GM23248 (cell line): ENCODE measurements at regions not wholly inside any gene's neighbourhood (a gene's known extent, or its start where the extent isn't known, plus 50 kb on each side); places are given as distances from the start of the nearest gene placed in this dataset.

Experiments
- EZH2 ChIP-seq: fragments of 200-600 bp; sonication (generic); IDR thresholded peaks from 2 replicates; pipeline ENCODE4 v1.6.1; 2018; ENCODE audit warnings: antibody characterized with exemption, mild to moderate bottlenecking; ENCODE audit not compliant: insufficient read depth, poor library complexity, severe bottlenecking
- EZH2phosphoT487 ChIP-seq: fragments of 200-600 bp; sonication (generic); IDR thresholded peaks from 2 replicates; pipeline ENCODE4 v1.6.1; 2018; ENCODE audit warnings: antibody characterized with exemption, moderate library complexity, mild to moderate bottlenecking, low read depth; ENCODE audit not compliant: insufficient read depth

DNA sequence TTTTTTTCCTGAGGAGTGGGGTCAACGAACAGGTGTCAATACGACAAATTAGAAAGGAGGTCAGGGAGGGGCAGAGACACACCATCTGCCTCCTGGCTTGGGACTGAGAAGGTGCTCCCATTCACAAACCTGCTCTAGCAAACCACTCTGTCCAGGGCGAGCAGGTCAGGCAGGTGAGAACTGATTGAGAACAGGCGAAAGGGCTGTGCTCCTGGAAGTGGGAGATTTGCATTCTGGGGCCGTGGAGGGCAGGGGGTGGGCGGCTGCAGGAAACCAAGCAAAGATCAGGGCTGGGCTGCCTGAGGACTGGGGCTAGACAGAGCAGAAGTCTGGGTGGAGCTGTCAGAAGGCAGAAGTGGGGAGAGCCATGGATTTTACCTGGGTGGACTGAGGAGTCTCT is 98.9 kb upstream of the NLRP1 start:
- TF ChIP-seq EZH2 (no peak), EZH2phosphoT487 (no peak)
